B cell (primary cell): ENCODE measurements at regions not wholly inside any gene's neighbourhood (a gene's known extent, or its start where the extent isn't known, plus 50 kb on each side); places are given as distances from the start of the nearest gene placed in this dataset.

Experiments
- ATAC-seq: fragments of 200-7000 bp; cut with Tn5 transposase; one replicate; pipeline ENCODE4 v1.10.0; 2021; ENCODE audit warnings: low read depth, mild to moderate bottlenecking, moderate number of reproducible peaks, moderate library complexity
- CTCF ChIA-PET: fragments of 350-600 bp; sonication (Branson Sonifier 250); formaldehyde crosslinking; loops from one replicate; lab custom pipeline; 2021; ENCODE audit warnings: antibody characterized with exemption, inconsistent platforms; lab: Charles Lee
- POLR2A ChIA-PET: fragments of 350-600 bp; sonication (Branson Sonifier 250); formaldehyde crosslinking; loops from one replicate; lab custom pipeline; 2021; ENCODE audit warnings: antibody characterized with exemption; lab: Charles Lee
- DNase-seq: peaks from one replicate; pipeline ENCODE4 v3.0.0; 2013
- H2AFZ ChIP-seq: 2 replicates; pipeline ENCODE4 v1.6.1; 2012; ENCODE audit warnings: mild to moderate bottlenecking, low read depth, low read length; ENCODE audit not compliant: insufficient read depth, poor library complexity, severe bottlenecking
- H3K27ac ChIP-seq, 2 donors: 1 replicate in 1 of 2; 2 replicates in 1 of 2; pipeline ENCODE4 v1.5.1; 2012 to 2013; ENCODE audit warnings: low read length in 2 of 2, mild to moderate bottlenecking in 2 of 2, moderate library complexity in 1 of 2
- H3K27me3 ChIP-seq, 4 experiments: fragments of 200-600 bp in 1 of 4; sonication (generic) in 1 of 4; replicated peaks in 1 of 4; 1 replicate in 2 of 4; 2 replicates in 2 of 4; pipeline versions ENCODE4 v1.6.1 to v1.7.0; 2013 to 2016; ENCODE audit warnings: low read length in 3 of 4, mild to moderate bottlenecking in 2 of 4, mixed read lengths in 1 of 4, moderate library complexity in 1 of 4; ENCODE audit not compliant: insufficient read depth in 4 of 4, control insufficient read depth in 3 of 4; ENCODE audit errors: control extremely low read depth in 1 of 4
- H3K36me3 ChIP-seq, 2 experiments: replicated peaks in 1 of 2; 1 replicate in 1 of 2; 2 replicates in 1 of 2; pipeline versions ENCODE4 v1.6.1 to v1.7.1; 2013; ENCODE audit warnings: low read length in 1 of 2; ENCODE audit not compliant: insufficient read depth in 2 of 2, control insufficient read depth in 1 of 2; ENCODE audit errors: control extremely low read depth in 1 of 2, extremely low read depth in 1 of 2
- H3K4me1 ChIP-seq, 2 donors: fragments of 200-600 bp in 1 of 2; sonication (generic) in 1 of 2; 1 replicate in 1 of 2; 2 replicates in 1 of 2; pipeline versions ENCODE4 v1.5.1 to v1.6.1; 2013 to 2017; ENCODE audit warnings: low read length in 2 of 2; ENCODE audit not compliant: control insufficient read depth in 2 of 2, insufficient read depth in 2 of 2
- H3K4me2 ChIP-seq: replicated peaks from 2 replicates; pipeline ENCODE3; 2012; ENCODE audit warnings: mild to moderate bottlenecking, low read depth, low read length; ENCODE audit not compliant: poor library complexity, severe bottlenecking
- H3K4me3 ChIP-seq, 5 experiments: fragments of 200-600 bp in 1 of 5; sonication (generic) in 1 of 5; 1 replicate in 3 of 5; 2 replicates in 2 of 5; pipeline versions ENCODE4 v1.5.1 to v1.7.0; 2011 to 2016; ENCODE audit warnings: low read length in 4 of 5, mild to moderate bottlenecking in 4 of 5, low read depth in 2 of 5, control low read depth in 1 of 5, moderate library complexity in 1 of 5; ENCODE audit not compliant: insufficient read depth in 1 of 5; ENCODE audit errors: control extremely low read depth in 1 of 5, extremely low read depth in 1 of 5
- H3K79me2 ChIP-seq: fragments of 200-600 bp; sonication (generic); one replicate; pipeline ENCODE4 v1.6.0; 2016; ENCODE audit warnings: low read length; ENCODE audit not compliant: control insufficient read depth, insufficient read depth
- H3K9ac ChIP-seq: fragments of 200-600 bp; sonication (generic); 2 replicates; pipeline ENCODE4 v1.6.1; 2017; ENCODE audit warnings: mild to moderate bottlenecking, low read length, moderate library complexity
- H3K9me3 ChIP-seq, 3 donors: one replicate each; pipeline versions ENCODE4 v1.6.1 to v1.7.1; 2013; ENCODE audit warnings: low read length in 2 of 3; ENCODE audit not compliant: control insufficient read depth in 2 of 3, insufficient read depth in 1 of 3; ENCODE audit errors: control extremely low read depth in 1 of 3
- H4K20me1 ChIP-seq: 2 replicates; pipeline ENCODE4 v1.6.0; 2012; ENCODE audit warnings: mild to moderate bottlenecking, low read length; ENCODE audit not compliant: insufficient read depth, control insufficient read depth, poor library complexity, severe bottlenecking
- H3K27ac Mint-ChIP-seq: one replicate; pipeline ENCODE4 v1.8.0; 2021; ENCODE audit warnings: mixed read lengths
- H3K27me3 Mint-ChIP-seq: one replicate; pipeline ENCODE4 v1.8.0; 2021; ENCODE audit warnings: mixed read lengths
- H3K4me1 Mint-ChIP-seq: one replicate; pipeline ENCODE4 v1.8.0; 2021; ENCODE audit warnings: mixed read lengths
- H3K4me3 Mint-ChIP-seq: one replicate; pipeline ENCODE4 v1.8.0; 2021; ENCODE audit warnings: mixed read lengths
- H3K9me3 Mint-ChIP-seq: one replicate; pipeline ENCODE4 v1.8.0; 2022; ENCODE audit warnings: mixed read lengths; ENCODE audit not compliant: insufficient read depth
- CTCF ChIP-seq: fragments of 200-600 bp; IDR thresholded peaks from one replicate; pipeline ENCODE4 v1.8.0; 2022; ENCODE audit warnings: antibody characterized with exemption, mild to moderate bottlenecking
- EZH2 ChIP-seq: IDR thresholded peaks from 2 replicates; pipeline ENCODE4 v1.6.1; 2012; ENCODE audit warnings: borderline replicate concordance, low read depth, mild to moderate bottlenecking, moderate library complexity, low read length; ENCODE audit not compliant: insufficient read depth, poor library complexity, severe bottlenecking
- WGBS: methylation state at CpG from one replicate; pipeline ENCODE4 v1.1.5; 2013; ENCODE audit warnings: missing lambda C conversion rate; ENCODE audit not compliant: insufficient coverage; 5-methylcytosine and 5-hydroxymethylcytosine counted together
- intact Hi-C: fragments of 100-400 bp; cut with micrococcal nuclease; formaldehyde crosslinking; loops from one replicate; pipeline ENCODE4 v1.10.0; 2022

- intact Hi-C loops, result no loop called here
- Mint-ChIP-seq H3K27ac (no peak overlapping the region), H3K9me3 (no peaks in the 10 kb centered on the region), H3K4me1 (no peaks in the 10 kb centered on the region), H3K4me3 (no peak overlapping the region), H3K27me3 (no peaks in the 10 kb centered on the region)
- no peak for TF ChIP-seq EZH2
- Histone ChIP-seq H3K36me3 (no peaks in the 10 kb centered on the region), H3K27me3 (no peaks in the 10 kb centered on the region), H3K4me2 (no peak overlapping the region), H3K9me3 (peaks cover 0 to 2% (median 0%) of the 10 kb centered on the region in 3 donors), H3K27ac (no peak overlapping the region), H3K4me1 (no peaks in the 10 kb centered on the region), H3K4me3 (no peak overlapping the region), H3K79me2 (no peaks in the 10 kb centered on the region), H3K9ac (no peak overlapping the region), H2AFZ (no peak overlapping the region), H4K20me1 (no peaks in the 10 kb centered on the region)
- ATAC-seq (no peak), DNase-seq (no peak)
- no CpG with 5 or more reads among the region's 2 CpGs for WGBS
- CTCF ChIA-PET, result no interaction called here
- POLR2A ChIA-PET, result no interaction called here
These were observed 101.0 kb upstream of the PDE1C start for GRCh38 chr7:32171248-32171647.

DNA sequence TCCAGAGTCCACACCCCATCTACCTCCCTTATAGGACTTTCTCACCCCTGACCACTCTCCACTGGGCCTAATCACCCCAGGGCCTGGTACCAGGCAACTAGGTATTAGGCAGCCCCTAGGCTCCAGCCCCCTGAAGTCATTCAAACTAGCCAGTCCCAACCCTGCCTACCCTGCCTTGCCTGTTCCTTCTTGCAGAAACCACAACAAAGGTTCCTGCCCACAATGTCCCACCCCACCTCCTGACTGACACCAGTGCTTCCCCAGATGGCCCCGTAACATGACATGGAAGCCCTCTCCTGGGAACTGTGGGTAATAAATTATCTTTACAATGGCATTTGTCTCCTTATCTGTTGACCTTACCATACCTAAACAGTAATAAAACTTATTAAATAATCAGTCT lies 100.6 kb upstream of the PDE1C start:
- no peak overlapping the region for H3K27ac ChIP-seq
- ChIA-PET CTCF (no interaction called here), POLR2A (no interaction called here)
- H3K9me3 ChIP-seq, result peaks cover 0 to 2% (median 0%) of the 10 kb centered on the region in 3 donors
- H3K4me1 Mint-ChIP-seq, result no peaks in the 10 kb centered on the region
- H3K27me3 Mint-ChIP-seq, result no peaks in the 10 kb centered on the region
- no peaks in the 10 kb centered on the region for H3K79me2 ChIP-seq
- no peak overlapping the region for H2AFZ ChIP-seq
- WGBS, result no CpG with 5 or more reads among the region's 1 CpG
- H3K4me3 ChIP-seq, result no peak overlapping the region
- intact Hi-C loops, result no loop called here
- H3K27me3 ChIP-seq, result no peaks in the 10 kb centered on the region
- no peaks in the 10 kb centered on the region for H3K4me1 ChIP-seq
- no peak for DNase-seq
- no peak overlapping the region for H3K27ac Mint-ChIP-seq
- H3K36me3 ChIP-seq, result no peaks in the 10 kb centered on the region
- H3K4me3 Mint-ChIP-seq, result no peak overlapping the region
- H3K9me3 Mint-ChIP-seq, result no peaks in the 10 kb centered on the region
- no peak overlapping the region for H3K4me2 ChIP-seq
- no peak overlapping the region for H3K9ac ChIP-seq
- TF ChIP-seq EZH2 (no peak), CTCF (no peak)
- ATAC-seq, result no peak
- H4K20me1 ChIP-seq, result no peaks in the 10 kb centered on the region
